ENCODE measurements at regions not wholly inside any gene's neighbourhood (a gene's known extent, or its start where the extent isn't known, plus 50 kb on each side); places are given as distances from the start of the nearest gene placed in this dataset.

DNA sequence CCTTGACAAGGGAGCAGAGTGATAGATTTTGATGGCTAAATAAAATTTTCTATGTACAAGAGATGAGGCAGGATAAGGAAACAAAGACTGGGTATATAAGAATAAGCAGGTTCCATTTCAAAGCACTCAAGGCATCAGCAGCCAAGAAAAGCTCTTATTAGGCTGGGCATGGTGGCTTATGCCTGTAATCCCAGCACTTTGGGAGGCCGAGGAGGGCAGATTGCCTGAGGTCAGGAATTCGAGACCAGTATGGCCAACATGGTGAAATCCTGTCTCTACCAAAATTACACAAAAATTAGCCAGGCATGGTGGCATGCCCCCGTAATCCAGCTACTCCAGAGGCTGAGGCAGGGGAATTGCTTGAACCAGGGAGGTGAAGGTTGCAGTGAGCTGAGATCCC is 563.4 kb upstream of the CCDC179 start:
- no peak for TF ChIP-seq CTCF (IDR thresholded peaks at IDR 0.05)
- TF ChIP-seq EZH2 (IDR thresholded peaks at IDR 0.05) = no peak

Data from neural progenitor cell (in vitro differentiated cells).